ENCODE measurements at regions not wholly inside any gene's neighbourhood (a gene's known extent, or its start where the extent isn't known, plus 50 kb on each side); places are given as distances from the start of the nearest gene placed in this dataset.
"Not testable (repeated sequence)": the region's sequence is repeated elsewhere in the genome, so short reads cannot be mapped to it uniquely, and the experiment has no call there.

- not testable (repeated sequence) for DNase-seq
Observed at GRCh38 chr12:9543341-9543740, 64.4 kb downstream of the KLRB1 start.

- not testable (repeated sequence) for DNase-seq
Observed at GRCh38 chr12:9542827-9543226, 64.9 kb downstream of the KLRB1 start.

DNA sequence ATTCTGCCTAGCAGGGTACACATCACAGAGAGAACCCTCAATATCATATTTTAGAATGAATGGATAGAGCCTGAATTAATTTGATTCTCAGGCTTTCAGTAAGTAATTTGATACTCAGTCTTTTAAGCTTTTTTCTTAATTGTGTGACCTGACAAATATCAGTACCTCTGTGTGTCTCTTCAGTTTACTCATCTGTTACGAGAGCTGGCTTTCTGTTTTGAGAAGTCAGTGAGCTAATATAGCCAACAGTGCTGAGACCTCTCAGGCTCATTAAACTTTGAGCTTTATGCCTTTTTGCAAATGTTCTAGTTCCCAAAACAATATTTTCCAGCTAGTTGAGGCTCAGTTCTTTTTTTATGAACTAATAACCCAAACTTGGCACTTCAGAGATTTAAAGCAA is 91.8 kb downstream of the KLRB1 start:
- not testable (repeated sequence) for DNase-seq

DNA sequence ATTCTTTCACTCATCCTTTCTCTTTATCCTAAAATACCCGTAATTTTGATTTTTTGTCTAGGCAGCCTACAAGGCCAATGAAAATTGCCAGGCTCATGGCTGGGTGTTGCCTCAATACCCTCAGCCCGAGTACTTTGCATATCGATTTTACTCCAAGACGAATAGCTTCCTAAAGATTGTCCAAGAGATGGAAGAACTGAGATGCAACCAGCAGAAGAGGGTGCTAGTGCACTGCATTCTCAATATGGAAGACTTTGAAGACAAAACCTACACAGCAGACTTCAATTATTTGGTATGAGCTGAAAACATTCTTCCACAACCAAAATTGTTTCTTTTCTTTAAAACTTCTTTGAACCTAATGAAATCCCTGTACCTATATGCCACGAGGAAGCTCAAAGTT is 95.0 kb downstream of the KLRB1 start:
- not testable (repeated sequence) for DNase-seq

GRCh38 chr12:9510392-9511011 is 97.2 kb downstream of the KLRB1 start:
- not testable (repeated sequence) for DNase-seq

DNA sequence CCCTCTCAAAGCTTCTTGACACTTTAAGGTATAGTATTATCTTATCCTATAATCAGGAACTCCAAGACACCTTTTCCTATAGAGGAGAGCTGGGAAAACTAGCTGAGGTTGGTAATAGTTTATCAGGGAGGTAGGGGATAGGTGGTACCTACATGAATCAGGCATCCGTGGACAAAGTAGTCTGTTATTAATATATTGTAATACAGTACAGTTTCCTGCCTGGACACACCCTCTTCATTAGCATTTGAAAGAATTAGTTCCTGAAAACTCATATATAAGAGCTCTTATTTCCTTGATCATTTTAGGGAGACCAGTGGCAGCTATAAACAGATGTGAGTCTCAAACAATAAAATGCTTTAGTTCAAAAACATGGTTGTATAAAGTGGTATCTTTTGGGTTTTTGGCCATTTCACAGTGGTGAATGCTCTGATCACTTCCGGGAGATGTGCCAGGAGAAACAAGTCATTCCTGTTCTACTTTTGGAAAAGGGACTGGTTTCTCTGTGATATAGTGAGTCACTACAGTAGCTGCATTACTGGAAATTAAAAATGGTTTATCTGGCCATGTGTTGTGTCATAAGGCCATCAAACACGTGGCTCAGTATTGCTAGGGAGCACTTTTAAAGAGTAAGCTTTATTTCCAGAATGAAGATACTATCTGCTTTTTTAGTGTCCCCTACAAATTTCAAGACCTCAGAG is 98.1 kb downstream of the KLRB1 start:
- no peak for DNase-seq

- no peak for DNase-seq
Observed at GRCh38 chr12:9506746-9507145, 101.0 kb downstream of the KLRB1 start.

GRCh38 chr12:9503384-9503783 is 104.3 kb downstream of the KLRB1 start:
- not testable (repeated sequence) for DNase-seq

- DNase-seq, result not testable (repeated sequence)
Observed at GRCh38 chr12:9502845-9503244, 104.9 kb downstream of the KLRB1 start.

DNA sequence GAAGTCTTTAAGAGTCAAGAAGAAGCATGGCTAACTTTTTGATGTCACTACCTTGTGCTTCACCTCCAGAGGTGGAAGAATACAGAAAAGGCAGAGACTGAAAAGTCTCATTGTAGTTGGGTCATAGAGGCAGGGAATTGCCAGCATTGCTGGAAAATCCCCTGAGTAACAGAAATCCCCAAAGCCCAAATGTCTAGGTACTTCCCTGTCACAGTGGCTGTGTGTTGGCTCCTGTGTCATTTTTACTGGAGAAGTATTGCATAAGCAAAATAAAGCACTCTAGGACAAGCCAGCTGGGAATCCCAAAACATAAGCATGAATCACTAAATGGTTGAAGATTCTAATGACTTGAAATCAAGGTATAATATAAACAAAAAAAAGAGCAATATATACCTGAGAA is 114.4 kb downstream of the KLRB1 start:
- DNase-seq, result not testable (repeated sequence)

GRCh38 chr12:9481289-9481688 is 126.4 kb downstream of the KLRB1 start:
- DNase-seq, result not testable (repeated sequence)

- DNase-seq, result not testable (repeated sequence)
Observed at GRCh38 chr12:9474197-9474596, 133.5 kb downstream of the KLRB1 start.

GRCh38 chr12:9473638-9474037 is 134.1 kb downstream of the KLRB1 start:
- not testable (repeated sequence) for DNase-seq

GRCh38 chr12:9471501-9471900 is 136.2 kb downstream of the KLRB1 start:
- not testable (repeated sequence) for DNase-seq

DNA sequence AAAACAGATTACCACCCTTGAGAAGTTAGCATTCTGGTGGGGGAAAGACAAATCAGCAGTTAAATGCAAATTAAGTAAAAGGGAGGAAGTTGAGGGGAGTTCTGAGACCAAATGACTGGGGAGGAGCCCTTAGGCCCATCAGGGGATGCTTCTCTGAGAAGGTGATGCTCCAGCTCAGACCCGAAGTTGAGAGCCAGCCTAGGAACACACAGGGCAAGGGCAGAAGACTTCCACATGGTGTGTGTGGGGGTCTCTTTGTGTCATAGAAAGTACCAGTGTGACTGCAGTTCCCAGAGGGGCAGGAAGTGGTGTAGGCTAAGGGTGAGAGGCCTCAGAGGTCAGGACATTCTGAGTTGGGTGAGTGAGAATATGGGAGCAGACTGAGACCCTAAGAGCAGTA is 137.3 kb downstream of the KLRB1 start:
- not testable (repeated sequence) for DNase-seq

DNA sequence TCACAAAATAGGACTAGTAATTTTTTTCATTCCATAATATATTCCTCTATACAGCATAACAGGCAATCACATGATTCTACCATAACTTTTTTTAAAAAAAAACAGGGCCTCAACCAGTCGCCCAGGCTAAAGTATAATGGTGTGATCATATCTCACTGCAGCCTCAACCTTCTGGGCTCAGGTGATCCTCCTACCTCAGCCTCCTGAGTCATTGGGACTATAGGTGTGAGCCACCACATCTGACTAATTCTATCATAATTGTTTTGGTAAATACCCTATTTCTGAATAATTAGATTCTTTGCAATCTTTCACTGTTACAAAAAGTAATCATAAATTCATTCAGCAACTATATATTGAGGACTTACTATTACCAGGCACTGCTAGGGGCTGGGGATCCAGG is 137.8 kb downstream of the KLRB1 start:
- DNase-seq, result not testable (repeated sequence)

DNA sequence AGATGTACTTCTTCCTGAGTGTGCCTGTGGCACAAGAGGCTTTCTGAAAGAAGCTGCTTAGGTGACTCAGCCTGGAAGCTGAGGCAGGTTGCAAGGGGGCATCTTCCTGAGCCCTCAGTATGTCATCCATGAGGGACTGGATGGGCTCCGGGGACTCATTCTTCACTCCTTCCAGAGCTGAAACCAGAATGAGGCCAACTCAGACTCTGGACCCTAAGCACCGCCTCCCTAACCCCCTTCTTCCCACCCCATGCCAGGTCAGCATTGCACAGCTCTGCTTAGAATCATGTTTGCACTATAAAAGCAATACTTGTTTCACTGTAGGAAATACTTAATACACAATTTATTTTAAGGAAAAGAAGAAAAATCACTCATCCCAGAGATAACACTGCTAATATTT is 138.3 kb downstream of the KLRB1 start:
- not testable (repeated sequence) for DNase-seq

GRCh38 chr12:9468998-9469397 is 138.7 kb downstream of the KLRB1 start:
- DNase-seq, result not testable (repeated sequence)

- DNase-seq, result not testable (repeated sequence)
Observed at GRCh38 chr12:9468144-9468543, 139.6 kb downstream of the KLRB1 start.

DNA sequence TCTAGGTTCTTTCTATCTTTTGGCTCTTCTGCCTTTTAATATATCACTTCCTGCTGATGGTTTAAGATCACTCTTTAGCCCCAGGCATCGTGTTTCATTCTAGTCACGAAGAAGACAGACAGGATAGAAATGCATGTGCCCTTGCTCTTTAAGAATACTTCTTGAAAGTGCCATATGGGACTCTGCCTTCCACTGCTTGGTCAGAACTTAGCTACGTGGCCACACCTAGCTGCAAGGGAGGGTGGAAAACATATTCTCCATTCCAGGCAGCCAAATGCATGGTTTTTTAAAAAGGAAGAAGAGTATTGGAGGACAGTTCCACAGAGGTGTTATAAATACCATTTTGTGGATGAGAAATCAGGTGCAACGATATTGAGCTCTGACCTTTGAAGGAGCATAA is 143.3 kb downstream of the KLRB1 start:
- DNase-seq, result no peak

- DNase-seq, result not testable (repeated sequence)
Observed at GRCh38 chr12:9455516-9455915, 152.2 kb downstream of the KLRB1 start.

DNA sequence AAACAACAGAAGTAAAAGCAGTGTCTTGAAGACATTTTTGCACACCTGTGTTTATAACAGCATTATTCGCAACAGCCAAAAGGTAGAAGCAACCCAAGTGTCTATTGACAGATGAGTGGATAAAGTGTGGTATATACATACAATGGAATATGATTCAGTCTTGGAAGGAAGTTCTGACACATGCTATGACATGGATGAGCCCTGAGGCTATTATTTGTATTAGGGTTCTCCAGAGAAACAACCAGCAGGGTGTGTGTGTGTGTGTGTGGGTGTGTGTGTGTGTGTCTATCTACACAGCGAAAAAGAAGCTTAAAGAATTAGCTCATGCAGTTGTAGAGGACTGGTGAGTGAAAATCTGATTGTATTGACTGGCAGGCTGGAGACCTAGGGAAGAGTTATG is 153.7 kb downstream of the KLRB1 start:
- DNase-seq, result not testable (repeated sequence)

DNA sequence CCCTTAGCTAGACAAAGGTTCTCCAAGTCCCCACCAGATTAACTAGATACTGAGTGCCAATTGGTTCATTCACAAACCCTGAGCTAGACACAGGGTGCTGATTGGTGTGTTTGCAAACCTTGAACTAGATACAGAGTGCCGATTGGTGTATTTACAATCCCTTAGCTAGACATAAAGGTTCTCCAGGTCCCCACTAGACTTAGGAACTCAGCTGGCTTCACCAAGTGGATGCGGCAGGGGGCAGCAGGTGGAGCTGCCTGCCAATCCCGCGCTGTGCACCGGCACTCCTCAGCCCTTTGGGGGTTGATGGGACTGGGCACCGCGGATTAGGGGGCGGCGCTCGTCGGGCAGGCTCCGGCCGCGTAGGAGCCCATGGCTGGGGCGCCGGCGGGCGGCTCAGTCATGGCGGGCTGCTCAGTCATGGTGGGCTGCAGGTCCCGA is 157.6 kb downstream of the KLRB1 start:
- not testable (repeated sequence) for DNase-seq

DNA sequence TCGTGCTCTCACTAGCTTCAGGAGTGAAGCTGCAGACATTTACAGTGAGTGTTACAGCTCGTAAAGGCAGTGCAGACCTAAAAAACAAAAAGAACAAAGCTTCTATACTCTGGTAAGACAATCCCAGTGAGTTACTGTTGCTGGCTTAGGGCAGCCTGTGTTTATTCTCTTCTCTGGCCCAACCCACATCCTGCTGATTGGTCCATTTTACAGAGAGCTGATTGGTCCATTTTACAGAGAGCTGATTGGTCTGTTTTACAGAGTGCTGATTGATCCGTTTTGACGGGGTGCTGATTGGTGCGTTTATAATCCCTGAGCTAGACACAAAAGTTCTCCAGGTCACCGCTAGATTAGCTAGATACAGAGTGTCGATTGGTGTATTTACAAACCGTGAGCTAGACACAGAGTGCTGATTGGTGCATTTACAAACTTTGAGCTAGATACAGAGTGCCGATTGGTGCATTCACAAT is 158.0 kb downstream of the KLRB1 start:
- DNase-seq, result not testable (repeated sequence)

Data from NCI-H774 (cell line).